ENCODE measurements at regions not wholly inside any gene's neighbourhood (a gene's known extent, or its start where the extent isn't known, plus 50 kb on each side); places are given as distances from the start of the nearest gene placed in this dataset.

DNA sequence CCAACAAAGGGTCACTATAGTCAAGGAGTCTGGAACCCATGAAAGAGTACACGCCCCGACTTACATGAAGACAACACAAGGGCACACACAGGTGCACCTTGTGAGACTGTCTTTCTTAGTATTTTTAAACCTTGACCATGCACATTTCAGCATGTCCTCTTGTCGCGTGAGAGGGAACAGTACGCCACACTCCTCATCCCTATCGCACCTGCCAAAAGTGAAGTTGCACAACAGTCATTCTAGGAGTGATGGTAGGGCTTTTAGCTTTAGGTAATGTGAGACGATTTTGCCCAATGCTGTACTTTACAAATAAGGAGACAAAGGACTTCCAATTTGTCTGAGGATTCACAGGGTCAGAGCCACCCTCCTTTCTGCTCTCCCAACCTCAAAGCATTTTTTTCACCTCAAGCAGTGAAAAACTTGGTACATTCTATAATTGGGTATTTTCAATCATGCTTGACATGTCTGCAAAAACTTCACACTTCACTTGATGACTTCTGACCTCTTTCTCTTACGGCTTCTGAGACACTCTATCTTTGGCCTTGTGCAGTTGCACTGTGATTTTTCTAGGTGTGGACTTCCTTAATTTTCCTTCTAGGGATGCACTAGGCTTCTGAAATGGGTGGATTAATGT lies 173.9 kb upstream of the GRB10 start:
- DNase-seq (ENCODE audit: low spot score) = no peak
- Histone ChIP-seq H3K27ac (no peak overlapping the region), H3K4me3 (no peak overlapping the region)
- TF ChIP-seq, protein P1, sequence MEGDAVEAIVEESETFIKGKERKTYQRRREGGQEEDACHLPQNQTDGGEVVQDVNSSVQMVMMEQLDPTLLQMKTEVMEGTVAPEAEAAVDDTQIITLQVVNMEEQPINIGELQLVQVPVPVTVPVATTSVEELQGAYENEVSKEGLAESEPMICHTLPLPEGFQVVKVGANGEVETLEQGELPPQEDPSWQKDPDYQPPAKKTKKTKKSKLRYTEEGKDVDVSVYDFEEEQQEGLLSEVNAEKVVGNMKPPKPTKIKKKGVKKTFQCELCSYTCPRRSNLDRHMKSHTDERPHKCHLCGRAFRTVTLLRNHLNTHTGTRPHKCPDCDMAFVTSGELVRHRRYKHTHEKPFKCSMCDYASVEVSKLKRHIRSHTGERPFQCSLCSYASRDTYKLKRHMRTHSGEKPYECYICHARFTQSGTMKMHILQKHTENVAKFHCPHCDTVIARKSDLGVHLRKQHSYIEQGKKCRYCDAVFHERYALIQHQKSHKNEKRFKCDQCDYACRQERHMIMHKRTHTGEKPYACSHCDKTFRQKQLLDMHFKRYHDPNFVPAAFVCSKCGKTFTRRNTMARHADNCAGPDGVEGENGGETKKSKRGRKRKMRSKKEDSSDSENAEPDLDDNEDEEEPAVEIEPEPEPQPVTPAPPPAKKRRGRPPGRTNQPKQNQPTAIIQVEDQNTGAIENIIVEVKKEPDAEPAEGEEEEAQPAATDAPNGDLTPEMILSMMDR (IDR thresholded peaks at IDR 0.05) = no peak

DNA sequence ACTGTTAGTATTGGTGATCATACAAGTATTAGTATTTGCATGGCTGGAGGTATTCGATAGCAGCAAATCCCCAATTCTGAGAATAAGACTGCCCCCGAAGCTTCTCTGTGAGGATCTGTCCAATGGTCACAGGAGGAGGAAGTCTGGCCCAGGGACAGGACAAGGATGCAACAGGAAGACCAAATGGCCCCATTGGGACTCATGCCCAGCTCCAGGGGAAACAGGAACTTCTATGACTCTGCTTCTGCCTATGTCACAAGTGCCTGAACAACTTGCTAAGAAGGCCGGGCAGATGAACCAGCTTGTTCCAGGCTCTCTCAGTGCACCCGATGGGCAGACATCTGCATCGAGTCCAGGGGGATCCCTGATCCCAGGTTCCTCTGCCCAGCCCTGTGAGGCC lies 172.0 kb upstream of the GRB10 start:
- Histone ChIP-seq H3K4me3 (no peak overlapping the region), H3K27ac (no peak overlapping the region)
- no peak for DNase-seq (ENCODE audit: low spot score)
- TF ChIP-seq, protein P1 (IDR thresholded peaks at IDR 0.05) = no peak

DNA sequence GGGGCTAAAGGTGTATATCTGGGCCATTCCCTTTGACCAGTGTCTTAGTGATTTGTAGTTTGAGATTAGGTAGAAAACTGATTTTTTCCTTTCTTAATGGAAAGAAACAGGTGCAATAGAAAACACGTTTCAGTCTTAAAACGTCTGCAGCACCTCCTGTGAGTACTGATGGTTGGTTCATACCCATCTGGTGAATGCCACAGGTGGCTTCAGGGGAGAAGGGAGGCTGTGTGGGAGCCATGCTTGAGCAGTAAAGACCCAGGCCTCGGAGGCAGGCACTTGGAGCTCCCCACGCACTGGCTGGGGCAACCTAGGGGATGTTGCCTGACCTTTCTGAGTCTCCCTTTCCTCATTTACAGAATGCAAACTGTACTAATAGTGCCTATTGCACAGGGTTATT lies 171.5 kb upstream of the GRB10 start:
- peak overlapping the region in 1 of 2 donors; percentile 14 for H3K27ac ChIP-seq

DNA sequence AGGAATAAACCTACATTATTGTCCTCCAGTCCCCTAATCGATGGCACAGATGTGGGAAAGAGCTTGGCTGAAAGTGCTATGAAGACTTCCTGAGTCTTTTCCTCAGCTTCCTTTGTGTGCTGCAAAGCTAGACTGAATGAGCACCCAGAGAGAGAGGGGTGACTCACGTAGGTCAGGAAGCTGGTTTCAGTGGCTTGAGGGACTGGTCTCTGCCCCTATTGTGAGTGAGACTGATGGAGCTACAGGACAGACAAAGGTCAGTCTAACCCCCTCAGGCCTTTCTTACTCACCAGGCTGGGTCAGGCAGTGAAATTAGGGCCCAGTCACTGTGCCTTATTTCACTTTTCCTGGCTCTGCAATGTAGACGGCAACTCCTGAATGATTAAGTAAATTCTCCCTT lies 171.1 kb upstream of the GRB10 start:
- DNase-seq (ENCODE audit: low spot score) = no peak
- Histone ChIP-seq H3K27ac (peak overlapping the region in 1 of 2 donors; percentile 56), H3K4me3 (no peak overlapping the region)
- TF ChIP-seq, protein P1 (IDR thresholded peaks at IDR 0.05) = no peak

More for the DNA sequence above, 171.5 kb upstream of the GRB10 start:
- DNase-seq (ENCODE audit: low spot score) = no peak
- TF ChIP-seq, protein P1 (IDR thresholded peaks at IDR 0.05) = no peak
- no peak overlapping the region for H3K4me3 ChIP-seq

DNA sequence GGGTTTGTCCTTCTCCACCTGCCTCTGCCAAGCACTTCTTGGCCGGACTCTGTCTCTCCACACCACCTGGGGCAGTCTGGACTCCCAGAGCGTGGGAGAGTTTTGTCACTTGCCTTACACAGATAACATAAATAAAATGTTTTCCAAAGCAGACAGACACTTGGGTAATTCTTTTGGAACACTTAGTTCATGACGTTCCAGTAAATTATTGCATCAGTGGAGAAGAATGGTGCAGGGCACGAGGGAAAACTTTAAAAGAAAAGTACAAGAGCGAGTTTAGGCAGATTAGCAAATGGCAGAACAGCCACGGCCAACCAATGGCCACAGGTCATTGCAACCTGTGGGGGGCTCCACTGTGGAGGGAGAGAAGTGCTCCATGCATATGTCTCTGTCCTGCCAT lies 170.6 kb upstream of the GRB10 start:
- TF ChIP-seq, protein P1 (IDR thresholded peaks at IDR 0.05) = no peak
- DNase-seq (ENCODE audit: low spot score) = no peak
- no peak overlapping the region for H3K4me3 ChIP-seq
- peak overlapping the region in 1 of 2 donors; percentile 56 for H3K27ac ChIP-seq

DNA sequence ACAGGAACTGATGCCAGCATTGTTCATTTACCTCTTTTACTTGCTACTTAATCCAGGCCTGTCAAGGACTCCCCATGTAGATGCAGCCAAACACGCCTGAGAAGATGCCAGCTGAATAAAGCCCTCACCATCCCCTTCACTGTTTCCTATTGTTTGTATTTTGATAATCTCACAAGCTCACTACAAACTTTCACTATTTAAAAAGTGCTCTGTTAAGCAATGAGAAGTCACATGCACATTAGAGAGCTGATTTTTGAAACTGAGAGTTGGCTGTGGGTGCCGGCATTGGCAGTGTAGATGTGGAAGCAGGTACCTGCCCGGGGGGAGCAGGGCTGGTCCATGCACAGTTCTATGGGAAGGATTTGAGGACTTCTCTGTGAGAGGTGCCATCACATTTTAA lies 169.8 kb upstream of the GRB10 start:
- Histone ChIP-seq H3K27ac (peak overlapping the region in 1 of 2 donors; percentile 56), H3K4me3 (no peak overlapping the region)
- TF ChIP-seq, protein P1 (IDR thresholded peaks at IDR 0.05) = no peak
- DNase-seq (ENCODE audit: low spot score) = no peak

DNA sequence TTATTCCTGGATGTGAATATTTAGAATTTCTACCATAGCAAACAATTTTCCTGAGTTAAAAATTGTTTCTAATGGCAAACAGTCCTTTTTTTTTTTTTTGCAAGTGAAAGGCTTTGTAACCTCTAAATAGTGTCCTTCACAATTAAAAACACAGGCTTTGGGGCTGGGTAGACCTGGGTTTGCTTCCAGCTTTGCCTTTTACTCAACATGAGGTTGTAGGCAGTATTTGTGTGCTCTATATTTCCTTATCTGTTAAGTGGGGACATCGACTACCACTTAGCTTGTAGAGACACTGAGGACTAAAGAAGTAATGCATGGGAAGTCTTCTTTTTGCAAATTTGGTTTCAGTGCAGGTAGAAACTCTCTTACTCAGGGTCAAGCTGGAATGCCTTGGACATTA lies 169.4 kb upstream of the GRB10 start:
- TF ChIP-seq, protein P1 (IDR thresholded peaks at IDR 0.05) = no peak
- DNase-seq (ENCODE audit: low spot score) = no peak

More for the DNA sequence above, 169.4 kb upstream of the GRB10 start:
- Histone ChIP-seq H3K27ac (peak overlapping the region in 1 of 2 donors; percentile 56), H3K4me3 (no peak overlapping the region)

Measured in coronary artery (tissue), 2 donors.